Fibroblast of lung (primary cell): ENCODE measurements at regions not wholly inside any gene's neighbourhood (a gene's known extent, or its start where the extent isn't known, plus 50 kb on each side); places are given as distances from the start of the nearest gene placed in this dataset.

Source experiments
- CTCF ChIP-seq, 2 donors: IDR thresholded peaks in 1 of 2; conservative IDR thresholded peaks in 1 of 2; 1 replicate in 1 of 2; 2 replicates in 1 of 2; pipeline ENCODE4 v1.5.1; 2011 to 2012; ENCODE audit warnings: low read length in 2 of 2, control low read depth in 1 of 2, inconsistent platforms in 1 of 2, low read depth in 1 of 2, mild to moderate bottlenecking in 1 of 2
- EZH2 ChIP-seq: IDR thresholded peaks from 2 replicates; pipeline ENCODE4 v1.5.1; 2012; ENCODE audit warnings: low read length, control low read depth, mild to moderate bottlenecking; ENCODE audit errors: missing control alignments

- no peak for TF ChIP-seq CTCF (conservative IDR thresholded peaks at IDR 0.05 in 1 of 2, IDR thresholded peaks at IDR 0.05 in 1 of 2; ENCODE audit: low read depth in 1 of 2, low read length in 2 of 2)
- TF ChIP-seq EZH2, result no peak
Observed at GRCh38 chr4:178316211-178316610, 874.0 kb upstream of the AGA start.
